ENCODE measurements at regions not wholly inside any gene's neighbourhood (a gene's known extent, or its start where the extent isn't known, plus 50 kb on each side); places are given as distances from the start of the nearest gene placed in this dataset.
"Not testable (repeated sequence)": the region's sequence is repeated elsewhere in the genome, so short reads cannot be mapped to it uniquely, and the experiment has no call there.

DNA sequence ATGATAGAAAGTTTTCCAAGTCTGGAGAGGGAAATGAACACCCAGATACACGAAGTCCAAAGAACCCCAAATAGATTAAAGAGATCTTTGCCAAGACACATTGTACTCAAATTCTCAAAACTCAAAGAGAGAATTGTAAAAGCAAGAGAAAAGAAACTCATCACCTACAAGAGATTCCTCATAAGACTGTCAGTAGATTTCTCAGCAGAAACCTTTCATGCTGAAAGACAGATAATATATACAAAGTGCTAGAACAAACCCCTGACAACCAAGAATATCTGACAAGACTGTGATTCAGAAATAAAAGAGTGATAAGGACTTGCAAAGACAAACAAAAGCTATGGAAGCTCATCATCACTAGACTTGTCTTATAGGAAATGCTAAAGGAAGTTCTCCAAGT is 326.7 kb upstream of the ZNF608 start:
- TF ChIP-seq, protein P1, sequence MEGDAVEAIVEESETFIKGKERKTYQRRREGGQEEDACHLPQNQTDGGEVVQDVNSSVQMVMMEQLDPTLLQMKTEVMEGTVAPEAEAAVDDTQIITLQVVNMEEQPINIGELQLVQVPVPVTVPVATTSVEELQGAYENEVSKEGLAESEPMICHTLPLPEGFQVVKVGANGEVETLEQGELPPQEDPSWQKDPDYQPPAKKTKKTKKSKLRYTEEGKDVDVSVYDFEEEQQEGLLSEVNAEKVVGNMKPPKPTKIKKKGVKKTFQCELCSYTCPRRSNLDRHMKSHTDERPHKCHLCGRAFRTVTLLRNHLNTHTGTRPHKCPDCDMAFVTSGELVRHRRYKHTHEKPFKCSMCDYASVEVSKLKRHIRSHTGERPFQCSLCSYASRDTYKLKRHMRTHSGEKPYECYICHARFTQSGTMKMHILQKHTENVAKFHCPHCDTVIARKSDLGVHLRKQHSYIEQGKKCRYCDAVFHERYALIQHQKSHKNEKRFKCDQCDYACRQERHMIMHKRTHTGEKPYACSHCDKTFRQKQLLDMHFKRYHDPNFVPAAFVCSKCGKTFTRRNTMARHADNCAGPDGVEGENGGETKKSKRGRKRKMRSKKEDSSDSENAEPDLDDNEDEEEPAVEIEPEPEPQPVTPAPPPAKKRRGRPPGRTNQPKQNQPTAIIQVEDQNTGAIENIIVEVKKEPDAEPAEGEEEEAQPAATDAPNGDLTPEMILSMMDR (IDR thresholded peaks at IDR 0.05; ENCODE audit: insufficient read depth, low read length, poor library complexity, severe bottlenecking), result no peak
- DNase-seq (ENCODE audit: low read depth), result no peak
- Histone ChIP-seq H3K36me3 (ENCODE audit: control insufficient read depth, insufficient read depth, low read length) (no peaks in the 10 kb centered on the region), H3K4me3 (ENCODE audit: low read depth, low read length) (no peak overlapping the region), H3K27me3 (ENCODE audit: control insufficient read depth, insufficient read depth, low read length) (no peaks in the 10 kb centered on the region)

DNA sequence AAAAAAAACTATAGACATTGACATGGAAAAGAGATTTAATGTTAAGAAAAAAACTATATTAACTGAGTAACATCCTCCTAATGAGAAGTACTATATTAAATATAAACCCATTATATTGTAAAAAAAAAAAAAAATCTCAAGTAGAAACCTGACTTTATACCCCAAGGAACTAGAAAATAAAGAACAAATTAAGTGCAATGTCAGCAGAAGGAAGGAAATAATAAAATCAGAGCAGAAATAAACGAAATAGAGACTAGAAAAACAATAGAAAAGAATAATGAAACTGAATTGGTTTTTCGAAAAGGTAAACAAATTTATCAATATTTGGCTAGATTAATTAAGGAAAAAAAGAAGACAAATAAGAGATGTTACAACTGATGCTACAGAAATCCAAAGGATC is 329.1 kb upstream of the ZNF608 start:
- Histone ChIP-seq H3K27me3 (ENCODE audit: control insufficient read depth, insufficient read depth, low read length) (no peaks in the 10 kb centered on the region), H3K4me3 (ENCODE audit: low read depth, low read length) (no peak overlapping the region)

DNA sequence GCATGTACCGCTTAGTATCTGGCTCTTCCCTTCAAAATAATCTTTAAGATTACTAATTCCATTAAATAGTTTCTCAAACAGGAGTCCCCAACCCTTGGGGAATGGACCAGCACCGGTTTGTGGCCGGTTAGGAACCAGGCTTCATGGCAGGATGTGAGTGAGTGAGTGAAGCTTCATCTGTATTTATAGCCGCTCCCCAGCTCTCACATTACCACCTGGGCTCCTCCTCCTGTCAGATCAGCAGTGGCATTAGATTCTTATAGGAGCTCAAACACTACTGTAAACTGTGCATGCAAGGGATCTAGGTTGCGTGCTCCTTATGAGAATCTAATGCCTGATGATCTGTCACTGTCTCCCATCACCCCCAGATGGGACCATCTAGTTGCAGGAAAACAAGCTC is 332.6 kb upstream of the ZNF608 start:
- H3K4me3 ChIP-seq (ENCODE audit: low read depth, low read length); DNase-seq (ENCODE audit: low read depth); H3K36me3 ChIP-seq (ENCODE audit: control insufficient read depth, insufficient read depth, low read length); H3K27me3 ChIP-seq (ENCODE audit: control insufficient read depth, insufficient read depth, low read length): not testable (repeated sequence)

More for the DNA sequence above, 329.1 kb upstream of the ZNF608 start:
- H3K36me3 ChIP-seq (ENCODE audit: control insufficient read depth, insufficient read depth, low read length), result no peaks in the 10 kb centered on the region
- no peak for DNase-seq (ENCODE audit: low read depth)
- TF ChIP-seq, protein P1 (IDR thresholded peaks at IDR 0.05; ENCODE audit: insufficient read depth, low read length, poor library complexity, severe bottlenecking), result no peak

DNA sequence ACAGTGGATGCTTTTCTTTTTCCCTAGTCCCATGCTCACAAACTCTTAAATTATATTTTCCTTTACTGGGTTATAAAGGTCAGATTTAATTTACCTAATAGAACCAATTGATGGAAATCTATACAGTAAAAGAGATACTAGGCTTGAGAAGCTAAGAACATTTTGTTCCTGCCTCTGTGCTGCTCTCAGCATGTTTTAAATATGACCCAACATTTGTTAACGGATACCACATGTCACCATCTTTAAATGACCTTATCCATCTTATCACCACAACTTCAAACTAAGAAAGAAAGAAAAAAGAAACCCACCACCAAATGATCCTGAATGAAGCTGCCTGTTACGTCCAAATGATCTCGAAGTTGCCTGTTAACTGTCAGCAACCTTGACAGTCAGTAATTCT is 334.7 kb upstream of the ZNF608 start:
- no peak for DNase-seq (ENCODE audit: low read depth)
- Histone ChIP-seq H3K4me3 (ENCODE audit: low read depth, low read length) (no peak overlapping the region), H3K27me3 (ENCODE audit: control insufficient read depth, insufficient read depth, low read length) (no peaks in the 10 kb centered on the region), H3K36me3 (ENCODE audit: control insufficient read depth, insufficient read depth, low read length) (no peaks in the 10 kb centered on the region)
- TF ChIP-seq, protein P1 (IDR thresholded peaks at IDR 0.05; ENCODE audit: insufficient read depth, low read length, poor library complexity, severe bottlenecking), result no peak

DNA sequence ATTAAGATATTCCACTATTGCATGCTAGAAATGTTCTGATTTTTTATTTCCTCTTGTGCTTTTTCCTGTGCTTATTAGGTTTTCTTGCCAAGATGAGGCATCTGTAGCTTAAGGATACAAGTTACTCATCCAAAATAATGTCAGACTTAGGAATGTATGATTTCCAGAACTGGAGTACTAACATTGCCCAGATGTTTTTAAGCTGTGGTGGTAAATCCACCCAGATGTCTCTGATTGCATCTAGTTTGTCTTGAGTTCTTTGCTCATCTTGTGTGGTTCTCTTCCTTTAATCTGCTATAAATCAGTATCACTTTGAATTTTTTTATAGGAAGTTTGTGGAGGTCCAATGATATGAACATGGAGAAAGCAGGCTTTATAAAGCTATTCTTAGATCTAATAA is 337.5 kb upstream of the ZNF608 start:
- no peaks in the 10 kb centered on the region for H3K27me3 ChIP-seq (ENCODE audit: control insufficient read depth, insufficient read depth, low read length)
- no peak for DNase-seq (ENCODE audit: low read depth)

DNA sequence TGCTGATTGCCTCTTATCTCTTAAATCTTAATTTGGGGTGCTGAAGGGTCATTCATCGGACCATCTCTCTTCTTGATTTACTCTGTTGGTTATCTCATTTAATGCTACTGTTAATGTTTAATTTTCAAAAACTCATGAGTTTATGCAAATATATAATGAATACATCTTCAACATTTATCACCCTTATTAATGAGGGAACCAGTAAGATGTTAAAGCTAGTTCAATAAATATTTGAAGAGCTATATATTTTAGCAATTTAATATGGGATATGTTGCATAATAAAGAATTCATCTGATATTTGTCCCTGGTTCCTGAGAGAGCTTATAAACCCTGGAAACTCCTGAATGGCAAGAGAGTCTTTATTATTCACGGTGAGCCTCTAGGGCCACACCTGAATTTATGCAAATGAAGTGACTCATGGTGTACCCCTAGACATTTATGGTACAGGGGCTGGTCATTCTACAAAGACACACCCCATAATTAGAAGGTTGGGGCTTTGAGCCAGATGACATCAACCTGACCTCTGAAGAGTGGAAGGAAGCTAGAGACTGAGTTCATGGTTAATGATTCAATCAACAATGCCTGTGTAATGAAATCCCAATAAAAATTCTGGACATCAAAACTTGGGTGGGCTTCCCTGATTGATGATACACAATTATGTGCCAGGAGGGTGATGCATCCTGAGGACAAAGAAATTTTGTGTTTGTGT is 339.5 kb upstream of the ZNF608 start:
- TF ChIP-seq, protein P1 (IDR thresholded peaks at IDR 0.05; ENCODE audit: insufficient read depth, low read length, poor library complexity, severe bottlenecking), result no peak
- Histone ChIP-seq H3K36me3 (ENCODE audit: control insufficient read depth, insufficient read depth, low read length) (no peaks in the 10 kb centered on the region), H3K27me3 (ENCODE audit: control insufficient read depth, insufficient read depth, low read length) (no peaks in the 10 kb centered on the region), H3K4me3 (ENCODE audit: low read depth, low read length) (no peak overlapping the region)
- DNase-seq (ENCODE audit: low read depth), result no peak

More for the DNA sequence above, 337.5 kb upstream of the ZNF608 start:
- TF ChIP-seq, protein P1 (IDR thresholded peaks at IDR 0.05; ENCODE audit: insufficient read depth, low read length, poor library complexity, severe bottlenecking), result no peak
- Histone ChIP-seq H3K4me3 (ENCODE audit: low read depth, low read length) (no peak overlapping the region), H3K36me3 (ENCODE audit: control insufficient read depth, insufficient read depth, low read length) (no peaks in the 10 kb centered on the region)

Data from kidney epithelial cell (primary cell).